ENCODE measurements at regions not wholly inside any gene's neighbourhood (a gene's known extent, or its start where the extent isn't known, plus 50 kb on each side); places are given as distances from the start of the nearest gene placed in this dataset.

- no peak for TF ChIP-seq CTCF (IDR thresholded peaks at IDR 0.05 in 8 of 11, conservative IDR thresholded peaks at IDR 0.05 in 3 of 11)
- no peak for TF ChIP-seq POLR2A (IDR thresholded peaks at IDR 0.05)
Observed at GRCh38 chrX:95539041-95539440, 1145.6 kb upstream of the DIAPH2 start.

Data from spleen (tissue), 7 donors.